ENCODE measurements at regions not wholly inside any gene's neighbourhood (a gene's known extent, or its start where the extent isn't known, plus 50 kb on each side); places are given as distances from the start of the nearest gene placed in this dataset.
A peak's percentile ranks its signal among the peaks of the same experiment; 100 is the strongest.

DNA sequence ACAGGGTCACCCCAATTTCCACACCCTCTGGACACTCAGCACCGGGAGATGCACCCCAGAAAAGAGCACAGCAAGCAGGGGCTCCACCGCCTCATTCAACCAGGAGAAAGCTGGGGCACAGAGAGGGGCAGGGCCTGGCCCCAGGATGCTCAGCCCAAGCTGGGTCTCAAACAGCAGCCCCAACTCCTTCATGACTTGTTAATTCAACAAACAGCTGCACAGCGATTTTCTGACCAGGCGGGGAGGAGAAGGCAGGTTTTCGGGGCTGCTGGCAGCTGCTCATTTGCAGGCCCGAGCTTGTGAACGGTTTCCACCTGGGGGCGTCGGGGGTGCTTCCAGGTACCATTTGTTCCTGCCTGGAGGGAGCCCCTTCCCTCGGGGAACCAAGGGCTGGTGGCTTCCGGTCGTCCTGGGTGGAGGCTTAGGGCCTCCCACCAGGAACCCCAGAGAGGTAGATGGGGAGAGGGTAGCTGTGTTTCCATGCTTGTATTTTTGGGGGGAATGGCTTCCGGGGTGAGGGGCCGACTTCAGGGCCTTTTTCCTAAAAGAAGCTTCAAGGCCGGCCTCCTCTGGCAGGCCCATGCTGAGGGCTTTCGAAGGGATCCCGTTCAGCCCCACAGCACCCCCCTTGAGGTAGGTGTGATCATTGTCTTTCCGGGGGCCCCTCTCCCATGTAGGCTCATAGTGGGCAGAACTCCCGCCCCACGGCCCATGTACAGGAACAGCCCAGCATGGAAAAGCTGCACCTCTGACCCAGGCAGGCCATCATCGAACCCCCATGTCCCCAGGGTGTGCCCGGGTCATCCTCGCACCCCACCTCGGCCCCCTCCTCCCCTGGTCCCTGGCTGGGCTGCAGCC lies 191.6 kb upstream of the GSE1 start (continued):
- no peak for TF ChIP-seq ZBTB43 (CRISPR knock-in tag; conservative IDR thresholded peaks at IDR 0.05)
- 0 out of 2 replicates have a peak, but pooled peaks have one; percentile 36 for TF ChIP-seq ZNF724P (CRISPR knock-in tag; IDR thresholded peaks at IDR 0.05; ENCODE audit: borderline replicate concordance)
- TF ChIP-seq MZF1 (CRISPR knock-in tag; IDR thresholded peaks at IDR 0.05; ENCODE audit: borderline replicate concordance) = no peak
- TF ChIP-seq ZNF468 (CRISPR knock-in tag; IDR thresholded peaks at IDR 0.05) = no peak
- TF ChIP-seq POLR2G (IDR thresholded peaks at IDR 0.05; ENCODE audit: low read depth, low read length) = no peak
- no peak for TF ChIP-seq GLI4 (CRISPR knock-in tag; IDR thresholded peaks at IDR 0.05; ENCODE audit: borderline replicate concordance)
- no peak for TF ChIP-seq HINFP (CRISPR knock-in tag; IDR thresholded peaks at IDR 0.05; ENCODE audit: low read depth)
- TF ChIP-seq KLF13 (CRISPR knock-in tag; IDR thresholded peaks at IDR 0.05) = no peak
- 0 out of 2 replicates have a peak, but pooled peaks have one; percentile 19 for TF ChIP-seq PCBP1 (IDR thresholded peaks at IDR 0.05; ENCODE audit: borderline replicate concordance, low read depth, low read length)
- no peak for TF ChIP-seq TRAFD1 (CRISPR knock-in tag; IDR thresholded peaks at IDR 0.05; ENCODE audit: borderline replicate concordance)
- 0 out of 2 replicates have a peak, but pooled peaks have one; percentile 17 for TF ChIP-seq NR2F2 (IDR thresholded peaks at IDR 0.05; ENCODE audit: borderline replicate concordance, low read depth)
- TF ChIP-seq TAF1 (CRISPR knock-in tag; IDR thresholded peaks at IDR 0.05) = no peak
- TF ChIP-seq, protein P1, sequence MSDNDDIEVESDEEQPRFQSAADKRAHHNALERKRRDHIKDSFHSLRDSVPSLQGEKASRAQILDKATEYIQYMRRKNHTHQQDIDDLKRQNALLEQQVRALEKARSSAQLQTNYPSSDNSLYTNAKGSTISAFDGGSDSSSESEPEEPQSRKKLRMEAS (IDR thresholded peaks at IDR 0.05) = no peak
- TF ChIP-seq TRIM24 (CRISPR knock-in tag; IDR thresholded peaks at IDR 0.05) = no peak
- no peak for TF ChIP-seq MLLT10 (CRISPR knock-in tag; IDR thresholded peaks at IDR 0.05)
- TF ChIP-seq, protein P2, sequence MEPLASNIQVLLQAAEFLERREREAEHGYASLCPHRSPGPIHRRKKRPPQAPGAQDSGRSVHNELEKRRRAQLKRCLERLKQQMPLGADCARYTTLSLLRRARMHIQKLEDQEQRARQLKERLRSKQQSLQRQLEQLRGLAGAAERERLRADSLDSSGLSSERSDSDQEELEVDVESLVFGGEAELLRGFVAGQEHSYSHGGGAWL (CRISPR knock-in tag; IDR thresholded peaks at IDR 0.05) = no peak
- 0 out of 2 replicates have a peak, but pooled peaks have one; percentile 2 for TF ChIP-seq ZNF512B (CRISPR knock-in tag; IDR thresholded peaks at IDR 0.05; ENCODE audit: borderline replicate concordance)
